ENCODE measurements at regions not wholly inside any gene's neighbourhood (a gene's known extent, or its start where the extent isn't known, plus 50 kb on each side); places are given as distances from the start of the nearest gene placed in this dataset.

- no TSS peak for BruUV-seq (replicated peaks)
- Histone ChIP-seq H3K27me3 (replicated peaks; ENCODE audit: insufficient read depth, low read depth, low read length, poor library complexity) (no peaks in the 10 kb centered on the region), H3K4me1 (ENCODE audit: insufficient read depth, low read length, poor library complexity, severe bottlenecking) (no peaks in the 10 kb centered on the region), H3K36me3 (ENCODE audit: insufficient read depth, low read length, poor library complexity, severe bottlenecking) (no peaks in the 10 kb centered on the region), H3K9me3 (ENCODE audit: low read depth, low read length, poor library complexity, severe bottlenecking) (no peaks in the 10 kb centered on the region), H3K27ac (ENCODE audit: low read depth, low read length, poor library complexity, severe bottlenecking) (no peak overlapping the region), H3K4me3 (ENCODE audit: low read depth, low read length, poor library complexity, severe bottlenecking) (no peak overlapping the region)
- CTCF ChIA-PET, result no interaction called here
- TF ChIP-seq CTCF (conservative IDR thresholded peaks at IDR 0.05; ENCODE audit: low read depth, low read length), result no peak
- TF ChIP-seq EZH2 (IDR thresholded peaks at IDR 0.05; ENCODE audit: borderline replicate concordance, low read depth, low read length, poor library complexity, severe bottlenecking), result no peak
- no peak for DNase-seq (ENCODE audit: low spot score)
- intact Hi-C loops (cut with micrococcal nuclease; ENCODE audit: unreplicated experiment), result no loop called here
- POLR2A ChIA-PET (ENCODE audit: low non-redundant PET), result no interaction called here
These were observed 101.2 kb downstream of the CRPPA start for GRCh38 chr7:16320099-16320660.

DNA sequence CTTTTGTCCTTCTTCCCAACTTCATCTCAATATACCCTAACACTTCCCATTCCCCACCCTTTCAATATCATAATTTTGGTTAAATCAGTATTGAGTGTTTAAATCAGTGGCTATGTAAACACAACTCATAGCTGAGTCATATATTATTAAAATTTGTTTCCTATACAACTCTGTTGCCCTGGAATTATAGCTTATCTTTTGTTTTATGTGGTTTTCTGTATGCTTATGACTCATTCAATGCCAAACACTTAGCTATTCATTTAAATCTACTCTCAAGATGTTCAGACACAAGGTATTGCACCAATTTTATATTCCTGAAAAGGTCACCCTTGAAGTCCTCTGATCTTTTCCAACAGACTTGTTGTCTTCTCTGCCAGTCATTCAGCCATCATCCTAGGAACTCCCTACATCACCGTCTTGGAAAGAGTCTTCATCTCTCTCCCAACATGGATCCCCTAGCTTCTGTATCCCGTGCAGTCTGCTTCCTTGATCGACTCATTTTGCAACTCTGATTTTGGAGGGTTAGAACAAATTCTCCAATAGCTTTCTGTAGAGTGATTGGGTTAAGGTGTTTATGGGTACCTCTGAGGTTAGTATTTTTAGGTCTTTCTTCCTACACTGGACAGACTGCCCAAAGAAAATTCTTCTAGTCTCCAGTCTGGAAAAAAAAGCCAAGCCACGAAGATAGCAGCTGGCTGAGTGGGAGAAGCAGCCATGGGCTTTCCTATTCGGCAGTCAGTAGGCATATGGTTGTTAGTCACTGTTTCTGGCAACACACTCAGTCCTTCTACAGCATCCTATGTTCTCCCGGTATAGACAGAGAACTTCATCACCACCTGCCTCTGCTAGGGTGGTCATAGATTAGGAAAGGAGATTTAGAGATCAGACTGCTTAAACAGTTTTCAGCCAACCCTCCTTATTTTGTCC, 102.1 kb downstream of the CRPPA start:
- no peak overlapping the region for H3K27ac ChIP-seq (ENCODE audit: low read depth, low read length, poor library complexity, severe bottlenecking)
- no peaks in the 10 kb centered on the region for H3K36me3 ChIP-seq (ENCODE audit: insufficient read depth, low read length, poor library complexity, severe bottlenecking)
- no peaks in the 10 kb centered on the region for H3K27me3 ChIP-seq (replicated peaks; ENCODE audit: insufficient read depth, low read depth, low read length, poor library complexity)
- no peaks in the 10 kb centered on the region for H3K9me3 ChIP-seq (ENCODE audit: low read depth, low read length, poor library complexity, severe bottlenecking)
- no peak for DNase-seq (ENCODE audit: low spot score)
- intact Hi-C loops (cut with micrococcal nuclease; ENCODE audit: unreplicated experiment), result no loop called here
- TF ChIP-seq CTCF (conservative IDR thresholded peaks at IDR 0.05; ENCODE audit: low read depth, low read length), result no peak
- TF ChIP-seq EZH2 (IDR thresholded peaks at IDR 0.05; ENCODE audit: borderline replicate concordance, low read depth, low read length, poor library complexity, severe bottlenecking), result no peak
- H3K4me1 ChIP-seq (ENCODE audit: insufficient read depth, low read length, poor library complexity, severe bottlenecking), result no peaks in the 10 kb centered on the region
- POLR2A ChIA-PET (ENCODE audit: low non-redundant PET), result no interaction called here
- CTCF ChIA-PET, result no interaction called here
- BruUV-seq (replicated peaks), result no TSS peak
- no peak overlapping the region for H3K4me3 ChIP-seq (ENCODE audit: low read depth, low read length, poor library complexity, severe bottlenecking)

DNA sequence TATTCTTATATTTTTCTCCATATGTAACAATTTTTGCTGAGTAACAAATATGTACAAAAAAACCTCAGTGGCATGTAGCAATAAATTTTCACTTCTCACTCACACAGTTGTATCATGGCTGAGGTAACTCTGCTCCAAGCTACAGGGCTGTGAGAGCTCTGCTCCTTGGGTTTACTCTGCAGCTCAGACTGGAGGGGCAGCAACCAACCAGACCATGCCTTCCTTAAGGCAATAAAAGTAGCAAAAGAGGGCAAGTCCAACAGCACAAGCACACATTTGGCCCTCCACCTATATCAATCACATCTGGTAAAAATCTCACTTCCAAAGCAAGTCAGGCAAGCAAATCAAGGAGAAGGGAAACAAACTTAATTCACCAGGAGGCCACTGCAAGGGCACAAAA, 102.9 kb downstream of the CRPPA start:
- Histone ChIP-seq H3K36me3 (ENCODE audit: insufficient read depth, low read length, poor library complexity, severe bottlenecking) (no peaks in the 10 kb centered on the region), H3K27ac (ENCODE audit: low read depth, low read length, poor library complexity, severe bottlenecking) (no peak overlapping the region), H3K4me3 (ENCODE audit: low read depth, low read length, poor library complexity, severe bottlenecking) (no peak overlapping the region), H3K9me3 (ENCODE audit: low read depth, low read length, poor library complexity, severe bottlenecking) (no peaks in the 10 kb centered on the region), H3K27me3 (replicated peaks; ENCODE audit: insufficient read depth, low read depth, low read length, poor library complexity) (no peaks in the 10 kb centered on the region), H3K4me1 (ENCODE audit: insufficient read depth, low read length, poor library complexity, severe bottlenecking) (no peaks in the 10 kb centered on the region)
- ChIA-PET POLR2A (ENCODE audit: low non-redundant PET) (no interaction called here), CTCF (no interaction called here)
- DNase-seq (ENCODE audit: low spot score), result no peak
- no peak for TF ChIP-seq EZH2 (IDR thresholded peaks at IDR 0.05; ENCODE audit: borderline replicate concordance, low read depth, low read length, poor library complexity, severe bottlenecking)
- no TSS peak for BruUV-seq (replicated peaks)
- intact Hi-C loops (cut with micrococcal nuclease; ENCODE audit: unreplicated experiment), result no loop called here

Measured in A673 (cell line).